ENCODE measurements at regions not wholly inside any gene's neighbourhood (a gene's known extent, or its start where the extent isn't known, plus 50 kb on each side); places are given as distances from the start of the nearest gene placed in this dataset.

GRCh38 chr1:56397811-56398231 is 181.5 kb downstream of the PLPP3 start:
- Histone ChIP-seq H3K14ac (ENCODE audit: insufficient read depth, low read length) (no peak overlapping the region), H3K79me2 (ENCODE audit: insufficient read depth, low read length) (no peaks in the 10 kb centered on the region), H3K23ac (ENCODE audit: insufficient read length, low read depth, low read length) (no peak overlapping the region), H2AFZ (ENCODE audit: low read length) (no peak overlapping the region), H2BK5ac (ENCODE audit: insufficient read length, low read length) (no peak overlapping the region), H3K79me1 (ENCODE audit: insufficient read depth, low read depth, low read length, poor library complexity, severe bottlenecking) (no peaks in the 10 kb centered on the region), H3K4me2 (ENCODE audit: insufficient read depth, insufficient read length, low read length) (no peak overlapping the region), H3T11ph (ENCODE audit: low read length) (no peak overlapping the region), H3K56ac (ENCODE audit: insufficient read length, low read depth, low read length) (no peak overlapping the region), H2BK120ac (ENCODE audit: low read depth, low read length, poor library complexity, severe bottlenecking) (no peak overlapping the region), H3K27ac (ENCODE audit: insufficient read length, low read depth, low read length) (no peak overlapping the region), H3K4me1 (ENCODE audit: insufficient read depth, low read length) (no peaks in the 10 kb centered on the region; the same call in 1 of the 2 replicates), H3K4ac (ENCODE audit: low read depth, low read length) (no peak overlapping the region), H2BK12ac (ENCODE audit: insufficient read length, low read depth, low read length) (no peak overlapping the region), H3K9ac (ENCODE audit: extremely low read depth, insufficient read length, low read length) (no peak overlapping the region), H4K20me1 (ENCODE audit: control insufficient read depth, insufficient read depth, insufficient read length) (no peaks in the 10 kb centered on the region), H3K9me3 (ENCODE audit: control insufficient read depth, low read depth, low read length) (no peaks in the 10 kb centered on the region), H3K18ac (ENCODE audit: insufficient read length, low read depth, low read length) (no peak overlapping the region), H4K5ac (ENCODE audit: insufficient read length, low read depth, low read length) (no peak overlapping the region), H4K91ac (ENCODE audit: insufficient read length, low read depth, low read length) (no peak overlapping the region), H2BK15ac (ENCODE audit: low read depth, low read length) (no peak overlapping the region), H3K27me3 (ENCODE audit: insufficient read depth, low read length) (no peaks in the 10 kb centered on the region), H2AK5ac (ENCODE audit: insufficient read length, low read length) (no peak overlapping the region), H3K23me2 (ENCODE audit: insufficient read length, low read depth, low read length, poor library complexity, severe bottlenecking) (no peaks in the 10 kb centered on the region), H2BK20ac (ENCODE audit: low read depth, low read length, poor library complexity, severe bottlenecking) (no peak overlapping the region), H4K8ac (replicated peaks; ENCODE audit: insufficient read length, low read depth, low read length) (no peak overlapping the region)
- DNase-seq, result no peak
- no peaks in the 10 kb centered on the region for H3K27me3 Mint-ChIP-seq (ENCODE audit: low read depth)
- no peak overlapping the region for H3K27ac Mint-ChIP-seq
- H3K9me3 Mint-ChIP-seq, result no peaks in the 10 kb centered on the region
- no peak for TF ChIP-seq CTCF (conservative IDR thresholded peaks at IDR 0.05)
- no peak overlapping the region for H3K4me3 Mint-ChIP-seq
- no CpG with 5 or more reads among the region's 2 CpGs for WGBS (ENCODE audit: extremely low coverage, insufficient read length, low lambda C conversion rate)
- H3K36me3 Mint-ChIP-seq (ENCODE audit: insufficient read depth in 1 of 3, low read depth in 3 of 3), result no peaks in the 10 kb centered on the region
- peaks cover 15 to 18% of the 10 kb centered on the region in 2 experiments for H3K4me1 Mint-ChIP-seq

Data from H9 (cell line).